Esophagus squamous epithelium (tissue), 4 donors: ENCODE measurements at regions not wholly inside any gene's neighbourhood (a gene's known extent, or its start where the extent isn't known, plus 50 kb on each side); places are given as distances from the start of the nearest gene placed in this dataset.

Source experiments
- CTCF ChIP-seq, 6 experiments: fragments of 450-650 bp in 4 of 6; fragments of 200-600 bp in 2 of 6; sonication (generic) in 2 of 6; IDR thresholded peaks; one replicate each; pipeline ENCODE4 v1.5.1; 2016 to 2019; ENCODE audit warnings: antibody characterized with exemption in 6 of 6, mild to moderate bottlenecking in 4 of 6, moderate library complexity in 4 of 6
- POLR2A ChIP-seq, 4 donors: fragments of 450-650 bp; IDR thresholded peaks; one replicate each; pipeline ENCODE4 v1.6.1; 2017; ENCODE audit warnings: antibody characterized with exemption in 4 of 4, mild to moderate bottlenecking in 4 of 4, moderate library complexity in 3 of 4

- TF ChIP-seq CTCF (IDR thresholded peaks at IDR 0.05) (no peak), POLR2A (IDR thresholded peaks at IDR 0.05) (no peak)
These were observed 585.1 kb upstream of the CDH5 start for GRCh38 chr16:65781363-65781762.
